Heart right ventricle (tissue), 16 donors: ENCODE measurements at regions not wholly inside any gene's neighbourhood (a gene's known extent, or its start where the extent isn't known, plus 50 kb on each side); places are given as distances from the start of the nearest gene placed in this dataset.

Source experiments
- ATAC-seq, 8 donors: fragments of 200-7000 bp; cut with Tn5 transposase; one replicate each; pipeline ENCODE4 v1.9.1; 2020; ENCODE audit warnings: mild to moderate bottlenecking in 8 of 8, moderate library complexity in 8 of 8, moderate number of reproducible peaks in 1 of 8
- DNase-seq, 2 donors: peaks; one replicate each; pipeline ENCODE4 v3.0.0-alpha.2; 2020
- H3K27ac ChIP-seq, 10 donors: fragments of 200-600 bp; sonication (generic) in 2 of 10; one replicate each; pipeline versions ENCODE4 v1.5.0 to v1.8.0; 2020 to 2022; ENCODE audit warnings: mild to moderate bottlenecking in 3 of 10
- H3K27me3 ChIP-seq, 7 donors: fragments of 200-600 bp; one replicate each; pipeline ENCODE4 v1.8.0; 2021 to 2022; ENCODE audit warnings: mild to moderate bottlenecking in 2 of 7
- H3K36me3 ChIP-seq, 9 donors: fragments of 200-600 bp; sonication (generic) in 1 of 9; one replicate each; pipeline versions ENCODE4 v1.5.0 to v1.8.0; 2020 to 2022; ENCODE audit warnings: mild to moderate bottlenecking in 2 of 9
- H3K4me1 ChIP-seq, 9 donors: fragments of 200-600 bp; sonication (generic) in 1 of 9; one replicate each; pipeline versions ENCODE4 v1.5.0 to v1.8.0; 2020 to 2022; ENCODE audit warnings: mild to moderate bottlenecking in 4 of 9
- H3K4me3 ChIP-seq, 10 donors: fragments of 200-600 bp; sonication (generic) in 2 of 10; one replicate each; pipeline versions ENCODE4 v1.5.0 to v1.8.0; 2020 to 2022; ENCODE audit warnings: mild to moderate bottlenecking in 7 of 10, moderate library complexity in 2 of 10
- H3K9me3 ChIP-seq, 11 donors: fragments of 200-600 bp in 10 of 11; sonication (generic) in 2 of 11; one replicate each; pipeline versions ENCODE4 v1.5.0 to v1.8.0; 2013 to 2022; ENCODE audit warnings: mild to moderate bottlenecking in 2 of 11, control low read depth in 1 of 11, moderate library complexity in 1 of 11
- WGBS, 2 donors: extraction: QIAGEN DNeasy Blood & Tissue Kit; methylation state at CpG; one replicate each; pipeline ENCODE4 v1.1.7; 2013; ENCODE audit warnings: inconsistent platforms in 1 of 2; 5-methylcytosine and 5-hydroxymethylcytosine counted together
- intact Hi-C, 10 donors: fragments of 100-400 bp; cut with DNase I; formaldehyde crosslinking; loops; one replicate each; pipeline versions ENCODE4 v1.11.1 to v1.14.2; 2022
- TF ChIP-seq, protein P1 (sequence below), 9 donors: fragments of 200-600 bp; sonication (generic) in 2 of 9; IDR thresholded peaks; one replicate each; pipeline versions ENCODE4 v1.5.0 to v1.8.0; 2021 to 2022; ENCODE audit warnings: antibody characterized with exemption in 9 of 9, mild to moderate bottlenecking in 5 of 9, moderate library complexity in 1 of 9
- donor health status: Arrhythmogenic right ventricular cardiomyopathy.
- donor health status: ischemic (EF 13 %, LVEDD 7.1; RV severe dilation, severe dysfunction).
- donor health status: healthy with polysubstance abuse.
- donor health status: DM: no; HTN: yes; CAD: no.
- donor health status: DM: no; HTN: no; CAD: no.
- donor health status: ischemic (EF 25% LVEDD 6.9; RV normal size, moderate dysfunction).
- donor health status: ischemic (EF 25% LVEDD 5.7; RV mildly dilated, moderate dysfunction).
- donor health status: healthy.
- donor health status: DM: yes; HTN: yes; CAD: no.
- donor health status: Ischemic cardiomyopathy.
- donor health status: ischemic (EF 35%, LVEDD 5.7; RV mildly dilated, moderate dysfunction).
- donor health status: nonischemic (EF 11% LVEDD 7.7; RV severe dilation, severe dysfunction).
- donor health status: DM: yes; HTN: yes; CAD: no.
- donor health status: PGD.
- donor health status: ischemic (EF 29% LVEDD 5.4; RV normal size, mild dysfunction).
- donor health status: nonischemic (EF 23%, LVEDD 6.1; RV moderate dilation, normal function).

DNA sequence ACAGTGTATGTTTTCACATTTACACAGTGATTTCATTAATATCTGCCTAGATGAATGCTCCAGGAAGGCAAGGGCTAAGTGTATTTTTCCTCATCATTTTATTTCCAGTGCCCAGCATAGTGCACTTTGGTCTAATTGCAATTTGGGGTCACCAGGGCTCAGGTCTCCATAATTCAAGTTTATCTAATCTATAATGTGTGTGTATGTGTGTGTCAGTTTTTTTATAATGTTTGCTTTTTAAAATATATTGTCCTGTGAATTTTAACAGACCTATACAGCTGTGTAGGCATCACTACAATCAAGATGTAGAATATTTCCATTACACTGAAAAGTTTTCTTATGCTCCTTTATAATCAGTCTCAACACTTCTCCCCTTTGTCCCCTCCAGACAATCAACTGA is 620.4 kb downstream of the STK39 start:
- H3K27me3 ChIP-seq = no peaks in the 10 kb centered on the region
- no peak overlapping the region for H3K27ac ChIP-seq
- H3K36me3 ChIP-seq = no peaks in the 10 kb centered on the region
- DNase-seq (no peak), ATAC-seq (no peak)
- no peaks in the 10 kb centered on the region for H3K4me1 ChIP-seq
- intact Hi-C loops = no loop called here
- H3K4me3 ChIP-seq = no peak overlapping the region
- TF ChIP-seq, protein P1, sequence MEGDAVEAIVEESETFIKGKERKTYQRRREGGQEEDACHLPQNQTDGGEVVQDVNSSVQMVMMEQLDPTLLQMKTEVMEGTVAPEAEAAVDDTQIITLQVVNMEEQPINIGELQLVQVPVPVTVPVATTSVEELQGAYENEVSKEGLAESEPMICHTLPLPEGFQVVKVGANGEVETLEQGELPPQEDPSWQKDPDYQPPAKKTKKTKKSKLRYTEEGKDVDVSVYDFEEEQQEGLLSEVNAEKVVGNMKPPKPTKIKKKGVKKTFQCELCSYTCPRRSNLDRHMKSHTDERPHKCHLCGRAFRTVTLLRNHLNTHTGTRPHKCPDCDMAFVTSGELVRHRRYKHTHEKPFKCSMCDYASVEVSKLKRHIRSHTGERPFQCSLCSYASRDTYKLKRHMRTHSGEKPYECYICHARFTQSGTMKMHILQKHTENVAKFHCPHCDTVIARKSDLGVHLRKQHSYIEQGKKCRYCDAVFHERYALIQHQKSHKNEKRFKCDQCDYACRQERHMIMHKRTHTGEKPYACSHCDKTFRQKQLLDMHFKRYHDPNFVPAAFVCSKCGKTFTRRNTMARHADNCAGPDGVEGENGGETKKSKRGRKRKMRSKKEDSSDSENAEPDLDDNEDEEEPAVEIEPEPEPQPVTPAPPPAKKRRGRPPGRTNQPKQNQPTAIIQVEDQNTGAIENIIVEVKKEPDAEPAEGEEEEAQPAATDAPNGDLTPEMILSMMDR (IDR thresholded peaks at IDR 0.05) = no peak
- H3K9me3 ChIP-seq = peaks cover 0 to 14% (median 0%) of the 10 kb centered on the region in 11 donors

DNA sequence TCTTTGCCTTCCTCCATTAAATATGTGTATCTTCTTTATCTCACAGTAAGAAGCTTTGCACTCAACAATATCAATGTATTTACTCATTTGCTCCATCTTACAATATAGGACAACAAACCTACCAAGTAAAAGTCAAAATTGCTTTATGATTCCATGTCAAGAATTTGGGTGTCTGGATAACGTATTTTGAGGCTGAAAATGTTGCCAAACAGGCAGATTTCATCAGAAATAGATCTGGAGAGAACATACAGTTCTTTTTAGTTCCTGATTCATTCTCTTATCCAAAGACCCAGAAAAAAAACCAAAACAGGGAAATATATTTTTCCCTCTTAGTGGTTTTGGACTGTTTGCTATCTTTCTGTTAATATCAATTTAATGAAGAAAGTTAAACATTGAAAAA is 621.1 kb downstream of the STK39 start:
- Histone ChIP-seq H3K4me1 (no peaks in the 10 kb centered on the region), H3K27me3 (no peaks in the 10 kb centered on the region), H3K9me3 (peaks cover 0 to 12% (median 0%) of the 10 kb centered on the region in 11 donors), H3K36me3 (no peaks in the 10 kb centered on the region), H3K4me3 (no peak overlapping the region), H3K27ac (no peak overlapping the region)
- intact Hi-C loops = no loop called here
- no peak for DNase-seq
- no peak for ATAC-seq
- TF ChIP-seq, protein P1 (IDR thresholded peaks at IDR 0.05) = no peak
- 45 to 59% methylated on average over 1 of the region's 1 CpG for WGBS, 2 donors

DNA sequence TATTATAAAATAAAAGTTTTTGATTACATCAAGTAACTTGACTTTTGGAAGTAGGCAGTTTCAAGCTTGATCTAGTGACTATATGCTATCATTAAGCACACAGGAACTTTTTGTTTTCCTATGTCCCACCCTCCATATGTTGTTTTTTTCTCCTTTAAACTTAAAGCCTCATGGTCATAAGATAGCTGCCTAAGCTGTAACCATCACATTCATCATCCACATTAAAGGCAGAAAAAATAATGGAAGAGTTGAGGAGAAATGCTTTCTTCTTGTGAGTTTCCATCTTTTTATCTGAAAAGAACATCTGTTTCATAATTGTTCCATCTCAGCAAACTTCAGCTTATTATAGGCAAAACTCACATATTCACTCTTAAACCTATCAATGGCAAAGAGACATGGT is 630.4 kb downstream of the STK39 start:
- no peak for DNase-seq
- ATAC-seq = no peak
- Histone ChIP-seq H3K36me3 (no peaks in the 10 kb centered on the region), H3K4me3 (no peak overlapping the region), H3K9me3 (peaks cover 0 to 6% (median 0%) of the 10 kb centered on the region in 11 donors), H3K27me3 (no peaks in the 10 kb centered on the region), H3K4me1 (no peaks in the 10 kb centered on the region), H3K27ac (no peak overlapping the region)
- TF ChIP-seq, protein P1 (IDR thresholded peaks at IDR 0.05) = no peak
- intact Hi-C loops = no loop called here

DNA sequence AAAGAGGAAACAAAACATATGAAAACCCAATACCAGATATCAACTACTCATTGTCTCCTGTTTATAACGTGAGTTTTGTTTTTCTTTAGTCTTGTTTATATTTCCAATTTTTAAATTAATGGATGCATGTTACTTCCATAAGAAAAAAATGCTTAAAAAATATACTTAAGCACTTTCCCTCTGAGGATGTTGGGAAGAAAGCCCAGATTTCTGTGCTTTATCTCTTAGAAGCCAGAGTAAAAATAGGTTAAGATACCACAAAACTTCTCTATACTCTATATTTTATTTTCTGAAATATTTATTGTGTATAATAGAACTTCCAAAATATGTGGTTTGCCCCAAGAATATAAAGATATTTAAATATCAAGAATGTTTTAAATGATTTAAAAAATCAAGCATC is 633.9 kb downstream of the STK39 start:
- 50 to 70% methylated on average over 1 of the region's 1 CpG for WGBS, 2 donors
- Histone ChIP-seq H3K9me3 (peaks cover 0 to 6% (median 0%) of the 10 kb centered on the region in 11 donors), H3K4me1 (no peaks in the 10 kb centered on the region), H3K4me3 (no peak overlapping the region), H3K27ac (no peak overlapping the region), H3K36me3 (no peaks in the 10 kb centered on the region), H3K27me3 (no peaks in the 10 kb centered on the region)
- intact Hi-C loops = no loop called here
- TF ChIP-seq, protein P1 (IDR thresholded peaks at IDR 0.05) = no peak
- ATAC-seq (no peak), DNase-seq (no peak)

DNA sequence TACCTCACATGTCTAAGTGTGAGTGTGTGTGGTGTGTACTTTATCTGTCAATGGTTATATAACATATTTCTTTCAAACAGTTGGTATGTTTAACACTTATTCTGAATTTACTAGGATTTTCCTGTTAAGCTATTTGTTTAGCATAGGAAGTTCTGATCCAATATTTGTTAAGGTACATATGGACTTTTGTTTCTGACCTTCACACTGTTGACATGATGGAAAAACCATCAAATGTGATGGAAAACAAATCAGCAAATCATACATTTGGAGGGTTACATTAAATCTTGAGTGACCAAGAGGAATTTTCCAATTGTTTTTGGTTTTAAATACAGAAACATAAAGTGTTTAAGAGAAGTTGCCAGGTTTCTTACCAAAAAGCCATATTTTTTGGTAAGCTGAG is 638.9 kb downstream of the STK39 start:
- intact Hi-C loops = no loop called here
- H3K36me3 ChIP-seq = no peaks in the 10 kb centered on the region
- no peak overlapping the region for H3K4me3 ChIP-seq
- DNase-seq (no peak), ATAC-seq (no peak)
- TF ChIP-seq, protein P1 (IDR thresholded peaks at IDR 0.05) = no peak
- H3K4me1 ChIP-seq = no peaks in the 10 kb centered on the region
- H3K27ac ChIP-seq = no peak overlapping the region
- no peaks in the 10 kb centered on the region for H3K9me3 ChIP-seq
- H3K27me3 ChIP-seq = no peaks in the 10 kb centered on the region
